ENCODE measurements at regions not wholly inside any gene's neighbourhood (a gene's known extent, or its start where the extent isn't known, plus 50 kb on each side); places are given as distances from the start of the nearest gene placed in this dataset.

DNA sequence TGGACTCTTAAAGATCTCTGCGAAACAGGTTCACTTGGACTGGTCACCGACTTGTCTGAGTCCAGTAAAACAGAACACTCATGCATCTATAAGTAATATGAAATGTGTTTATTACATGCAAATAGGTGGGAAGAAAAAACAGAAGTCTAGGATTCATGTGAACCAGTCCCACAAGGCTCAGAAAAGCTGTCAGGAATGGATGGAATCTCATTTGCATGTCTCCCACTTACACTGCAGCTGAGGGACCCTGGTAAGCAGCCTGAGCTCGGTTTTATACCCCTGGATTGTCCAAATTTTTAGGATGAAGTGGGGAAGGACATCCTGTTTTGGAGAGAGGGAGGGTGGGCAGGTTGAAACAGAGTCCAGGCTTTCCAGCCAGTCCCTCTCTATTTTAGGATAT is 1545.1 kb upstream of the PCDH20 start:
- TF ChIP-seq, protein P1, sequence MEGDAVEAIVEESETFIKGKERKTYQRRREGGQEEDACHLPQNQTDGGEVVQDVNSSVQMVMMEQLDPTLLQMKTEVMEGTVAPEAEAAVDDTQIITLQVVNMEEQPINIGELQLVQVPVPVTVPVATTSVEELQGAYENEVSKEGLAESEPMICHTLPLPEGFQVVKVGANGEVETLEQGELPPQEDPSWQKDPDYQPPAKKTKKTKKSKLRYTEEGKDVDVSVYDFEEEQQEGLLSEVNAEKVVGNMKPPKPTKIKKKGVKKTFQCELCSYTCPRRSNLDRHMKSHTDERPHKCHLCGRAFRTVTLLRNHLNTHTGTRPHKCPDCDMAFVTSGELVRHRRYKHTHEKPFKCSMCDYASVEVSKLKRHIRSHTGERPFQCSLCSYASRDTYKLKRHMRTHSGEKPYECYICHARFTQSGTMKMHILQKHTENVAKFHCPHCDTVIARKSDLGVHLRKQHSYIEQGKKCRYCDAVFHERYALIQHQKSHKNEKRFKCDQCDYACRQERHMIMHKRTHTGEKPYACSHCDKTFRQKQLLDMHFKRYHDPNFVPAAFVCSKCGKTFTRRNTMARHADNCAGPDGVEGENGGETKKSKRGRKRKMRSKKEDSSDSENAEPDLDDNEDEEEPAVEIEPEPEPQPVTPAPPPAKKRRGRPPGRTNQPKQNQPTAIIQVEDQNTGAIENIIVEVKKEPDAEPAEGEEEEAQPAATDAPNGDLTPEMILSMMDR (IDR thresholded peaks at IDR 0.05): no peak
- TF ChIP-seq EP300 (IDR thresholded peaks at IDR 0.05) (no peak), POLR2AphosphoS5 (IDR thresholded peaks at IDR 0.05) (no peak)

Data from gastroesophageal sphincter (tissue), 3 donors.